GM18505 (cell line): ENCODE measurements at regions not wholly inside any gene's neighbourhood (a gene's known extent, or its start where the extent isn't known, plus 50 kb on each side); places are given as distances from the start of the nearest gene placed in this dataset.

Source experiments
- ATAC-seq: cut with Tn5 transposase; IDR thresholded peaks from one replicate; pipeline ENCODE4 v1.9.1; 2021; ENCODE audit not compliant: unreplicated experiment
- POLR2A ChIP-seq: IDR thresholded peaks from 4 replicates; pipeline ENCODE4 v1.6.1; 2011; ENCODE audit warnings: borderline replicate concordance; ENCODE audit not compliant: insufficient read depth, insufficient read length; ENCODE audit errors: extremely low read depth

- TF ChIP-seq POLR2A, result no peak
- ATAC-seq, result no peak
Observed at GRCh38 chr12:58138424-58138823, 197.1 kb downstream of the ATP23 start.

- TF ChIP-seq POLR2A, result no peak
- ATAC-seq, result no peak
Observed at GRCh38 chr12:58139894-58140293, 198.5 kb downstream of the ATP23 start.

GRCh38 chr12:58140395-58140794 lies 199.0 kb downstream of the ATP23 start:
- no peak for ATAC-seq
- no peak for TF ChIP-seq POLR2A

GRCh38 chr12:58142991-58143390 lies 201.6 kb downstream of the ATP23 start:
- TF ChIP-seq POLR2A, result no peak
- ATAC-seq, result no peak

- ATAC-seq, result no peak
- no peak for TF ChIP-seq POLR2A
Observed at GRCh38 chr12:58143498-58143995, 202.2 kb downstream of the ATP23 start.

GRCh38 chr12:58148405-58148804 lies 207.0 kb downstream of the ATP23 start:
- ATAC-seq, result no peak
- TF ChIP-seq POLR2A, result no peak

- TF ChIP-seq POLR2A, result no peak
- ATAC-seq, result no peak
Observed at GRCh38 chr12:58148976-58149375, 207.6 kb downstream of the ATP23 start.

DNA sequence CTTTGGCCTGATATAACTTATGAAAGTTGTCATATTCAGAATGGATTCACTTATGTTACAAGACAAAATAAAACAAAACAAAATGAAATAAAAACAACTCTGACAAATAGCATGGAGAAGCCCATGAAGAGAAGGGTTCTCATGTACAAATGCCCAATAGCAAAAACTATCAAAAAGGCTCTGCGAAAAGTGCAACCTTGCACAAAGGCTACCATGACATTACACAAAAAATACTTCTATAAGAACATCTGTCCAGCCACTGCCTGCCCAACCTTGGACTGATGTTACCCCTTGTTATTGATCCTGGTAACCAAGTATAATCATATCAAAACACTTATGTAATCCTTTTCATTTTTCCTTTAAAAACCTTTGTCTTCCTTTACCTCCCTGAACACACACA lies 213.0 kb downstream of the ATP23 start:
- no peak for TF ChIP-seq POLR2A
- no peak for ATAC-seq

DNA sequence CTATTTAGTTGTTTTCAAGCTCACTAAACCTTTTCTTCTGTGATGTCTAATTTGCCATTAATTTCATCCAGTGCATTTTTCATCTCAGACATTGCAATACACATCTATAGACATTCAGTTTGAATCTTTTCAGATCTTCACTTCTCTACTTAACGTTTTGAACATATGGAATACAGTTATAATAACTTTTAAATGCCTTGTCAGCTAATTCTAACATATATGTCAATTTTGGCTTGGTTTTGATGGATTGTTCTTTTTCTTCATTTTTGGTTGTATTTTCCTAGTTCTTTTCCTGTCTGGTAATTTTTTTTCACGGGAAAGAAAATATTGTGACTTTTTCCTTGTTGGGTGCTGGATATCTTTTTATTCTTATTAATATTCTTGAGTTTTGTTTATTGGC lies 215.3 kb downstream of the ATP23 start:
- TF ChIP-seq POLR2A, result no peak
- no peak for ATAC-seq

- TF ChIP-seq POLR2A, result no peak
- ATAC-seq, result no peak
Observed at GRCh38 chr12:58159941-58160340, 218.6 kb downstream of the ATP23 start.

DNA sequence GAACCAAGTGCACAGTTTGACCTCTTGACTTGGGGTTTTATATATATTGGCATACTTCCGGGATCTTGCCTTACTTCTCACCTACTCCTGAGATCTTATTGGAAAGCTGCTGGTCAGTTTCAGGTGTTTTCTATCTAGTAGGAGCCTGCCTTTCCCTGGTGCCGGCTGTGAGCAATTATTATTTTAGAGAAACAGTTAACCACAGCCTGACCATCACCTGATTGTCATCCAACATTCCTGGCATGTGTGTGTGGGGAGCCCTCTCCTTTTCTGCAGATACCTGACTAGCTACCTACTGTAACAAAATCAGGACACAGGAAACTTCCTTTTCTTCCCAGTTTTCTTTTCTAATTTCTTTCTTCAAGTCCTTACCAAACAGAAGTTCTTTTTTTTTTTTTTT lies 220.4 kb downstream of the ATP23 start:
- ATAC-seq, result no peak
- no peak for TF ChIP-seq POLR2A

DNA sequence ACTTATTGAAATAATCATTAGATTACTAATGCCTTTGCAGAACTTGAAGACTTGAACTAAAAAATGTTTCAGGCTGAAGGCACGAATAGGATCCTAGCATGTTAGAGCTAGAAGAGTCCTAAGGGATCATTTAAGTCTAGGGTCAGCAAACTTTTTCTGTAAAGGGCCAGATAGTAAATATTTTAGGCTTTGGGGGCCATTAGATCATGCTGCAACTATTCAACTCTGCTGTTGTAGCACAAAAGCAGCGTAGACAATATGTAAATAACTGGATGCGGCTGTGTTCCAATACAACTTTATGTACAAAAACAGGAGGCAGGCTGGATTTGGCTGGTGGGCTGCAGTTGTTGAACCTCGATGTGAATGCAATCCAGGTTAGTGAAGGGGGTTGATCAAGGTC lies 221.7 kb downstream of the ATP23 start:
- no peak for ATAC-seq
- no peak for TF ChIP-seq POLR2A

GRCh38 chr12:58166643-58167042 lies 225.3 kb downstream of the ATP23 start:
- no peak for ATAC-seq
- TF ChIP-seq POLR2A, result no peak

DNA sequence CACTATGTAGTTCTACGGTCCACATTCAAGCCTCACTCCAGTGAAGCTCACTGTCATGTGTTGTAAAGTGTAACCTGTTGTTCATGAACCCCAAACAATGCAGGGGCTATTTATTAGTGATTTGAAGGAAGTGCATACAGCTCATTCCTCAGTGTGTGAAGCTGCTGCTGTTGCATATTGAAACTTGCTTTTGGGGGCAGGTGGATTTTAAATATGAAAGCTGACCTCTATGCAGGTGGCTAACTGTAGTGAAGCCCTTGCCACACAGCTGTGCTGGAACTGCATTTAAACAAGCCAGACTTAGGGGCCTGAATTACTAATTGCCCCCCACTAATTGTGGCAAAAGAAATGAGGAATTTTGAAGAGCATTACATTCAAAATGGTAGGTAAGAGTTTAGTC lies 226.3 kb downstream of the ATP23 start:
- TF ChIP-seq POLR2A, result no peak
- ATAC-seq, result no peak

- ATAC-seq, result no peak
- no peak for TF ChIP-seq POLR2A
Observed at GRCh38 chr12:58169826-58170225, 228.5 kb downstream of the ATP23 start.

DNA sequence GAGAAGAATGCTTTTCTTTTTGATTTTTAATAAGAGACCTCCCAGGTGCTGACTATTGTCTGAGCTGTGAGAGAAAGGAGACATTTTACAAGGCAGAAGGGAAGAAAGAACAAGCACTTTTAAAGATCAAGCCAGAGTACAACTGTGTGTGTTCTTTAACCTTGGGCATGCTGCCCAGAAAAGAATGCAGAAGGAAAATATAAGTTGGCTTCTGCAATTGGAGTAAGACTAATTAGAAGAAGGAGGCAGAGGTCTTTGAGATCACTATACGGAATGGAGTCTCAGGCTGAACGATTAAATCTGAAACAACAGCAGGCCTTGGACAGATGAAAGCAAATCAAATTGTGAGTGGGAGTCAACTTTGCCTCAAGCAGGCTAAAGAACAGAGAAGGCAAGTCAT lies 230.5 kb downstream of the ATP23 start:
- no peak for ATAC-seq
- no peak for TF ChIP-seq POLR2A

DNA sequence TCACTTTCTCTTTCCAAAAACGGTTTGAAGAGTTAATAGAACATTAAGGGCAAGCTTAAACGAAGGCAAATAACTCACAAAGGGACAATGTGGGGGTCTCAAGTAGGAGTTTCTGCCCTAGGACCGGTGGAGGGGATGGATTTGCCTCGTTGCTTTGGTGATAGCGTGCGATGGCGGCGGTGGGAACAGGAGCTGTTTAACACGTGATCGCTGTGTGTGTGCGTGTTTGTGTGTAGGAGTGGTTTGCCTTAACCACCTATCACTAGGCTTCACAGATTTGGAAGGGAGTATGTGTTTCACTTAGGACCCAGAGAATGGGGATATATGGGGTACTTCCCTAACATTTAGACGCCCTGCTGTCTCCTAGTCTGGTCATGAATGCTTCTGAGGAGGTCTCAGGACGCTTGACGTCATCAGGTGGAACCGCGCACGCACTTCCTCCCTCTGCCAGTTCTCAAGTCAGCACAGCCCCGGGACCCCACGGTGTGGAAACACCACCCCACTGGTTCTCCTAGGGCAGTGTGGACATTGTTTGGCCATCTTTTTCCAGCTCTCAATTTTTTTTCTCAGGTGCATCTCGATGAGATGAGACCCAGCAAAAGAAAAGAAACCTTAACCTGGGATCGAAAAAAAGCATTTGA lies 231.2 kb downstream of the ATP23 start:
- TF ChIP-seq POLR2A, result no peak
- no peak for ATAC-seq
